Tongue (tissue), 1 donor: ENCODE measurements at regions not wholly inside any gene's neighbourhood (a gene's known extent, or its start where the extent isn't known, plus 50 kb on each side); places are given as distances from the start of the nearest gene placed in this dataset. TPM values are rescaled to one million over a fixed set of nuclear protein-coding genes. Genes with fewer than 3 reads are reported as not detected.

Experiments used
- small RNA-seq: library from RNA; depleted of rRNA; stranded (forward); fragments of <200 nt; gene quantifications from one replicate; pipeline ENCODE3, GENCODE V24; 2014; ENCODE audit warnings: low replicate concordance

Small RNA genes lying in the stretch of these regions (small RNA-seq; reads per million reads assigned to genes)
- gene AL109941.1: not detected
